ENCODE measurements at regions not wholly inside any gene's neighbourhood (a gene's known extent, or its start where the extent isn't known, plus 50 kb on each side); places are given as distances from the start of the nearest gene placed in this dataset.

GRCh38 chr7:67723591-67723990, 727.0 kb downstream of the TYW1 start:
- no peaks in the 10 kb centered on the region for H3K4me1 Mint-ChIP-seq (ENCODE audit: low read depth, unreplicated experiment)

GRCh38 chr7:67724435-67724834, 727.8 kb downstream of the TYW1 start:
- Histone ChIP-seq H3K4me1 (ENCODE audit: insufficient read depth, low read length) (no peaks in the 10 kb centered on the region), H3K9me3 (ENCODE audit: insufficient read depth, low read depth, low read length) (no peaks in the 10 kb centered on the region), H3K4me3 (ENCODE audit: insufficient read depth, low read depth, low read length) (no peak overlapping the region), H2AFZ (ENCODE audit: low read depth, low read length) (no peak overlapping the region), H3K9ac (ENCODE audit: low read length) (no peak overlapping the region), H3K27ac (ENCODE audit: low read depth, low read length) (no peak overlapping the region), H3K36me3 (ENCODE audit: insufficient read depth, low read length) (no peaks in the 10 kb centered on the region), H3K4me2 (ENCODE audit: low read length) (no peak overlapping the region), H3K79me2 (ENCODE audit: insufficient read depth, low read length) (no peaks in the 10 kb centered on the region), H4K20me1 (ENCODE audit: insufficient read depth, low read length) (no peaks in the 10 kb centered on the region), H3K27me3 (ENCODE audit: insufficient read depth, low read length) (no peaks in the 10 kb centered on the region)
- Mint-ChIP-seq H3K4me1 (ENCODE audit: low read depth, unreplicated experiment) (no peaks in the 10 kb centered on the region), H3K27me3 (ENCODE audit: low read depth, unreplicated experiment) (no peaks in the 10 kb centered on the region), H3K9me3 (ENCODE audit: unreplicated experiment) (peaks cover 10% of the 10 kb centered on the region), H3K27ac (ENCODE audit: unreplicated experiment) (no peak overlapping the region), H3K36me3 (ENCODE audit: low read depth, unreplicated experiment) (no peaks in the 10 kb centered on the region), H3K4me3 (ENCODE audit: unreplicated experiment) (no peak overlapping the region)
- DNase-seq (ENCODE audit: low read depth) = no peak
- no peak for FAIRE-seq
- TF ChIP-seq CTCF (IDR thresholded peaks at IDR 0.05; ENCODE audit: insufficient read depth, low read depth, low read length) (no peak), EZH2 (IDR thresholded peaks at IDR 0.05; ENCODE audit: insufficient read depth, low read length) (no peak)

More at GRCh38 chr7:67723591-67723990, 727.0 kb downstream of the TYW1 start:
- no peaks in the 10 kb centered on the region for H3K9me3 ChIP-seq (ENCODE audit: insufficient read depth, low read depth, low read length)
- TF ChIP-seq CTCF (IDR thresholded peaks at IDR 0.05; ENCODE audit: insufficient read depth, low read depth, low read length) = no peak
- TF ChIP-seq EZH2 (IDR thresholded peaks at IDR 0.05; ENCODE audit: insufficient read depth, low read length) = no peak
- no peak overlapping the region for H3K27ac ChIP-seq (ENCODE audit: low read depth, low read length)
- H3K4me2 ChIP-seq (ENCODE audit: low read length) = no peak overlapping the region
- H3K79me2 ChIP-seq (ENCODE audit: insufficient read depth, low read length) = no peaks in the 10 kb centered on the region
- Mint-ChIP-seq H3K4me3 (ENCODE audit: unreplicated experiment) (no peak overlapping the region), H3K27me3 (ENCODE audit: low read depth, unreplicated experiment) (no peaks in the 10 kb centered on the region), H3K36me3 (ENCODE audit: low read depth, unreplicated experiment) (no peaks in the 10 kb centered on the region), H3K27ac (ENCODE audit: unreplicated experiment) (no peak overlapping the region), H3K9me3 (ENCODE audit: unreplicated experiment) (peaks cover 9% of the 10 kb centered on the region)
- H4K20me1 ChIP-seq (ENCODE audit: insufficient read depth, low read length) = no peaks in the 10 kb centered on the region
- H3K4me3 ChIP-seq (ENCODE audit: insufficient read depth, low read depth, low read length) = no peak overlapping the region
- no peak for DNase-seq (ENCODE audit: low read depth)
- H3K36me3 ChIP-seq (ENCODE audit: insufficient read depth, low read length) = no peaks in the 10 kb centered on the region
- no peaks in the 10 kb centered on the region for H3K27me3 ChIP-seq (ENCODE audit: insufficient read depth, low read length)
- no peaks in the 10 kb centered on the region for H3K4me1 ChIP-seq (ENCODE audit: insufficient read depth, low read length)
- no peak overlapping the region for H3K9ac ChIP-seq (ENCODE audit: low read length)
- no peak for FAIRE-seq
- H2AFZ ChIP-seq (ENCODE audit: low read depth, low read length) = no peak overlapping the region

GRCh38 chr7:67724955-67725354, 728.3 kb downstream of the TYW1 start:
- TF ChIP-seq EZH2 (IDR thresholded peaks at IDR 0.05; ENCODE audit: insufficient read depth, low read length) (no peak), CTCF (IDR thresholded peaks at IDR 0.05; ENCODE audit: insufficient read depth, low read depth, low read length) (no peak)
- no peak overlapping the region for H3K4me3 ChIP-seq (ENCODE audit: insufficient read depth, low read depth, low read length)
- no peak overlapping the region for H2AFZ ChIP-seq (ENCODE audit: low read depth, low read length)
- no peaks in the 10 kb centered on the region for H3K79me2 ChIP-seq (ENCODE audit: insufficient read depth, low read length)
- H3K9ac ChIP-seq (ENCODE audit: low read length) = no peak overlapping the region
- H3K4me3 Mint-ChIP-seq (ENCODE audit: unreplicated experiment) = no peak overlapping the region
- H3K36me3 Mint-ChIP-seq (ENCODE audit: low read depth, unreplicated experiment) = no peaks in the 10 kb centered on the region
- no peak for FAIRE-seq
- no peaks in the 10 kb centered on the region for H3K27me3 ChIP-seq (ENCODE audit: insufficient read depth, low read length)
- H3K9me3 Mint-ChIP-seq (ENCODE audit: unreplicated experiment) = peaks cover 14% of the 10 kb centered on the region
- H3K27ac Mint-ChIP-seq (ENCODE audit: unreplicated experiment) = no peak overlapping the region
- H3K27ac ChIP-seq (ENCODE audit: low read depth, low read length) = no peak overlapping the region
- no peaks in the 10 kb centered on the region for H3K4me1 Mint-ChIP-seq (ENCODE audit: low read depth, unreplicated experiment)
- no peaks in the 10 kb centered on the region for H4K20me1 ChIP-seq (ENCODE audit: insufficient read depth, low read length)
- H3K27me3 Mint-ChIP-seq (ENCODE audit: low read depth, unreplicated experiment) = no peaks in the 10 kb centered on the region
- H3K4me1 ChIP-seq (ENCODE audit: insufficient read depth, low read length) = no peaks in the 10 kb centered on the region
- H3K36me3 ChIP-seq (ENCODE audit: insufficient read depth, low read length) = no peaks in the 10 kb centered on the region
- DNase-seq (ENCODE audit: low read depth) = no peak
- H3K4me2 ChIP-seq (ENCODE audit: low read length) = no peak overlapping the region
- no peaks in the 10 kb centered on the region for H3K9me3 ChIP-seq (ENCODE audit: insufficient read depth, low read depth, low read length)

All from astrocyte (in vitro differentiated cells and primary cell).